ENCODE measurements at regions not wholly inside any gene's neighbourhood (a gene's known extent, or its start where the extent isn't known, plus 50 kb on each side); places are given as distances from the start of the nearest gene placed in this dataset.

- no peak for TF ChIP-seq CTCF (IDR thresholded peaks at IDR 0.05; ENCODE audit: low read depth, low read length, missing input control)
- TF ChIP-seq REST (IDR thresholded peaks at IDR 0.05) = no peak
- no peak for TF ChIP-seq SP1 (IDR thresholded peaks at IDR 0.05)
- no peak for TF ChIP-seq FOXA1 (IDR thresholded peaks at IDR 0.05)
- TF ChIP-seq RAD21 (IDR thresholded peaks at IDR 0.05) = no peak
- TF ChIP-seq ZBTB33 (IDR thresholded peaks at IDR 0.05) = no peak
- TF ChIP-seq NR2F2 (IDR thresholded peaks at IDR 0.05) = no peak
Observed at GRCh38 chr5:103745353-103746065, 182.9 kb upstream of the NUDT12 start.

Measured in liver (tissue), 3 donors.